ENCODE measurements at regions not wholly inside any gene's neighbourhood (a gene's known extent, or its start where the extent isn't known, plus 50 kb on each side); places are given as distances from the start of the nearest gene placed in this dataset.
A peak's percentile ranks its signal among the peaks of the same experiment; 100 is the strongest.

DNA sequence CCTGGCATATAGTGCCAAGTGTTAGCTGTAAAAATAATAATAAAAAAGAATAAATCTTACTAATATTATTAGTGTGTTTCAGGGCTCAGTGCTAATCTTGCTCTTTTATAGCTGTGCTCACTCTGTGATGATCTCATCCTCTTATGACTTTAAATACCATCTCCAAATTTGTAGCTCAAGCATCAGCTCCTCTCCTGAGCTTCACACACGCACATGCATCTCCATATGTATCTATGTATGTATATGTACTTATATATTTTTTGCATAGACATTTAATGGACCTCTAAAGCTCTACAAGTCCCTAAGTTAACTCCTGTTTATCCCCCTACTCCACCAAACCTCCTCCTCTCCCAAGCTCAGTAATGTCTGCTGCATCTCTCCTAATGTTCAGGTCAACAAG lies 170.8 kb upstream of the NR3C1 start:
- H2AFZ ChIP-seq (ENCODE audit: low read length, unreplicated experiment) = no peak overlapping the region
- H3K27ac ChIP-seq (ENCODE audit: low read depth, low read length) = no peak overlapping the region
- H3K4me1 ChIP-seq (ENCODE audit: control insufficient read depth, insufficient read depth, low read length, unreplicated experiment) = peaks cover 21% of the 10 kb centered on the region
- no peak overlapping the region for H3K4me3 ChIP-seq (ENCODE audit: low read depth, low read length)
- H3K36me3 ChIP-seq (ENCODE audit: insufficient read depth, low read length) = no peaks in the 10 kb centered on the region
- no peaks in the 10 kb centered on the region for H3K79me2 ChIP-seq (ENCODE audit: control insufficient read depth, insufficient read depth, low read length, unreplicated experiment)
- no peaks in the 10 kb centered on the region for H3K27me3 ChIP-seq (ENCODE audit: insufficient read depth, low read length)

DNA sequence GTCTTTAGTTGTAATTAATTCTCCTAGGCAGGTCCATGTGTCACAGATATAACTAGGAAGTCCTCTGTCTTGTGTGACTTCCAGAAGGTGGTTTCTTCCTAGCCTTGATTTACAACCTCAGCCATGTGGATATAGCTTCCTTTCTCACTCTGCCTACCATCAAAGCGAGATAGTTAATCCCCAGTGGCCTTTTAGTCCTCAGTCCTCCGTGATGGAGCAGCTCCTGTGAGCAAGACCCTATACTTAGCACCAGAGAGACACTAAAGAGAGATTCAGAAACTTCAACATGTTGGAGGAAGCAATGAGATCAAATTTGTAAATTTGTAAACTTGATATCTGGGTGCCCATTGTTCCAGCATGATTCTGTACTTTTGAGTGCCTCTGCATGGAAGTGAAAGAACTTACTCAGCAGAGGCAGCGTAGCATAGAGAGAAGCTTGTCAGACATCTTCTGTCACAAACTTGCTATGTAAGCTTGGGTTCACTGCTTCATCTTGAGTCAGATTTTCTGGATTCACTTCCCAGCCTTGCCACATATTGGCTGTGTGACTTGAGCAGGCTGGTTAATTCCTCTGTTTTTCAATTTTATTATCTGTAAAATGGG lies 170.2 kb upstream of the NR3C1 start:
- Histone ChIP-seq H3K79me2 (ENCODE audit: control insufficient read depth, insufficient read depth, low read length, unreplicated experiment) (no peaks in the 10 kb centered on the region), H3K4me3 (ENCODE audit: low read depth, low read length) (no peak overlapping the region), H3K36me3 (ENCODE audit: insufficient read depth, low read length) (no peaks in the 10 kb centered on the region), H3K27ac (ENCODE audit: low read depth, low read length) (no peak overlapping the region), H3K4me1 (ENCODE audit: control insufficient read depth, insufficient read depth, low read length, unreplicated experiment) (peaks cover 26% of the 10 kb centered on the region), H3K27me3 (ENCODE audit: insufficient read depth, low read length) (no peaks in the 10 kb centered on the region), H2AFZ (ENCODE audit: low read length, unreplicated experiment) (no peak overlapping the region)

DNA sequence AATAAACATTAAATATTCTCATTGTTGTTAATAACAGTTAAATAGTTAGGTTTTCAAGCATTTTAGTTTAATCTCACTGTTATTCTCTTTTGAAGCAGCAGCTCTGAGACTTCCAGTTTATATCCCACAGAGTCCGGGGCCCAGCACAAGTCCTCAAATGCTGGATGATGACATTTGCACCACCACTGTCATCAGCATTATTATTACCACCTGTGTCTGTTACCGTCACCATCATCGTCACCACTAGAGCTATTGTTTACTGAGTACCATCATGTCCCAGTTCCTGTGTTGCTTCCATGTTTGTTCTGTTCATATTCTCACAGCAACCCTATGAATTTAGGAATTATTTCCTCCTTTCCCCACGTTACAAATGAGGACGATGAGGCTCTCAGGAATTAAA lies 169.2 kb upstream of the NR3C1 start:
- Histone ChIP-seq H3K4me1 (ENCODE audit: control insufficient read depth, insufficient read depth, low read length, unreplicated experiment) (peaks cover 27% of the 10 kb centered on the region), H2AFZ (ENCODE audit: low read length, unreplicated experiment) (no peak overlapping the region), H3K79me2 (ENCODE audit: control insufficient read depth, insufficient read depth, low read length, unreplicated experiment) (no peaks in the 10 kb centered on the region), H3K4me3 (ENCODE audit: low read depth, low read length) (no peak overlapping the region), H3K27me3 (ENCODE audit: insufficient read depth, low read length) (no peaks in the 10 kb centered on the region), H3K36me3 (ENCODE audit: insufficient read depth, low read length) (no peaks in the 10 kb centered on the region), H3K27ac (ENCODE audit: low read depth, low read length) (no peak overlapping the region)

DNA sequence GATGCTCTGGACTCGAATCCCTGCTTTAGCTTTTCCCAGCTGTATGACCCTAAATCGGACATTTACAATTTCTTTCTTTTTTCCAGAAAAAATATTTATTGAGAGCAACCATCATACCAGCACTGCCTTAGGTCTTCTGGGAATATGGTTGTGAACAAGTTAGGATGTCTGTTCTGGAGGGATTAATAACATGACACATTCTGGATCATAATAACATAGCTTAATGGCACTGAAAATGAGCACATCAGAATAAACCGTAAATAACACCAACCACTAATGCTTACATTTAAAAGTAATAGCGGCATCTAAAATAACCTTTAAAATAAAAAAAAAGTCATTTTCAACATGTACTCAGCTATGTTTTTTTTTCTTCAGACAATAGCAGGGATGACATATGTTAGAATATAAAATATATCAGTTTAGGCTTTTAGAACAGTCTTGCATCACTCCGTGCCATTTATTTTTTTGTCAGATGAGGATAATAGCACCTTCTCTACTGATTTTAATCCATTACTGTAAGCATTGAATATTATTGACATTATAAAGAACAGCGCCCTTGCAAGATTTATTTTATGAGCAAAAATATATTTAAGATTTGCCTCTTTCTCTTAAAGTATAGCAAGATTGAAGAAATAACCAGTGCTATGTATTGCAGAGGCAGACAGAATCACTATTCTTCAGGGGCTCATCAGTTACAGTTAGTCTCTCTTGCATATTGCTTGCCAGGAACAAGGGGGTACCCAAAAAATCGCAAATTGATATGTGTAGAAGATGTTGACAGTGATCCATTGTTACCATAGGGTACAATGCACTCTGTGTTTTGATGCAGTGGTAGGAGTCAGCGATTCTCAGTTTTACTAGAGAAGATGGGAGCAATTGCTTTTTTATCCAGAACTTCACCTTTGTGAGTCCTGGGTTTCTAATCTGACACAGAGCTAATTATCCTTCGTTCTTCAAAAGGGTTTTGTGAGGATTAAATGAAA lies 168.4 kb upstream of the NR3C1 start:
- Histone ChIP-seq H2AFZ (ENCODE audit: low read length, unreplicated experiment) (no peak overlapping the region), H3K4me1 (ENCODE audit: control insufficient read depth, insufficient read depth, low read length, unreplicated experiment) (peaks cover 20% of the 10 kb centered on the region), H3K79me2 (ENCODE audit: control insufficient read depth, insufficient read depth, low read length, unreplicated experiment) (no peaks in the 10 kb centered on the region), H3K27ac (ENCODE audit: low read depth, low read length) (no peak overlapping the region), H3K4me3 (ENCODE audit: low read depth, low read length) (no peak overlapping the region), H3K27me3 (ENCODE audit: insufficient read depth, low read length) (no peaks in the 10 kb centered on the region), H3K36me3 (ENCODE audit: insufficient read depth, low read length) (no peaks in the 10 kb centered on the region)

DNA sequence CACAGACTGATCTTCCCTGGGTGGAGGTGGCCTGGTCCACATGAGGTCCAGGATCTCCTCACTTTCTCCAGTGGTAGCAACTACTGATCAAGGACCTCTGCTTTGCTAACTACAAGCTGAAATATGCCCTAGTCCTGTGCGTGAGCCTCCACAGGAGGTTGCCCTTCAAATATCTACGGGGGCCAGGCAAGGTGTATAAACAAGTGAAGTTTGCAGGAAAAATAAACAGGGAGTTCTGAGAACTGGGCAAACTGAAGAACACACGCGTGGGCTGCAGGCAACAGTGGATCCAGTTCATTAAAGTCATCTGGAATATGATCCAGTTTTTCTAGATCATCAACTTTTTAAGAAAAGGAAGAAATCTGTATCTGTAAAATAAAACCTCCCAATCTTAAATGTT lies 167.5 kb upstream of the NR3C1 start:
- Histone ChIP-seq H2AFZ (ENCODE audit: low read length, unreplicated experiment) (no peak overlapping the region), H3K36me3 (ENCODE audit: insufficient read depth, low read length) (no peaks in the 10 kb centered on the region), H3K27me3 (ENCODE audit: insufficient read depth, low read length) (no peaks in the 10 kb centered on the region), H3K79me2 (ENCODE audit: control insufficient read depth, insufficient read depth, low read length, unreplicated experiment) (no peaks in the 10 kb centered on the region), H3K4me3 (ENCODE audit: low read depth, low read length) (no peak overlapping the region), H3K27ac (ENCODE audit: low read depth, low read length) (no peak overlapping the region), H3K4me1 (ENCODE audit: control insufficient read depth, insufficient read depth, low read length, unreplicated experiment) (peaks cover 13% of the 10 kb centered on the region)

DNA sequence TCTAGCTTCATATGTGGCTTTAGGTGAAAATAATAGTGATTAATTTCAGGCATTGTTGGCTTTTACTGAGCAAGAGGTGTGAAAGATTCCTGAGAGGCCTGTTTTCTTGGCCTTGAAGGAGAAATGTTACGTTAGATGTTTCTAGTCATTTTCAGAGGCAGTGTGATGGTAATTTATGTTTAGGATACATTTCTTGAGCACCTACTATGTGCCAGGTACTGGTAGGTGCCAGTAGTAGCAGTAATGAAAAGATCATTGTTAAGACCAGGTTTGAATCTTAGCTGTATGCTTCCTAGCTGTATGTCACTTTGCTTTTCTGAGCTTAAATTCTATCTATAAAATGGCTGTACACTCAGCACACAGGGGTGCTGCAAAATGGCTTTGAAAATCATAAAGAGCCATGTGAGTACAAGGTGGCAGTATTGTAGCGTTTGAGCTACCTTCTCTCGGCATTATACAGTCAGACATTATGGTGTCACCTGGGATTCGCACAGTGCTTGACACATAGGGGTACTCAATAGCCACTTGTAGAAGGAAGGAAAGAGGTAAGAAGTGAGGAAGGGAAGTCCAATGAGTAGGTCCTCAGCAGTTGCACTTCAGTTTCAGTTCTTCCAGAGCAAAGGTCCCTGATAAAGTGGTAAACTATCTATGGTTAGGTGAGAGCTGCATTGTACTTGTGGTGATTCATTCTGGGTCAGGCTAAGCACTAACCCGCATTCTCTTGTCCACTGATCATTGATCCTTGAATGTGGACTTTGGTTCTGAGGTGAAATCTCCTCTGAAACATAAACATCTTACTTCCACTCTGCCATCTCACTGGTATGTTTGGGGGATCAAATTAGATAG lies 166.5 kb upstream of the NR3C1 start:
- no peaks in the 10 kb centered on the region for H3K79me2 ChIP-seq (ENCODE audit: control insufficient read depth, insufficient read depth, low read length, unreplicated experiment)
- peak overlapping the region; percentile 24; the same call in 1 of the 2 replicates for H3K27ac ChIP-seq (ENCODE audit: low read depth, low read length)
- H3K4me1 ChIP-seq (ENCODE audit: control insufficient read depth, insufficient read depth, low read length, unreplicated experiment) = peaks cover 13% of the 10 kb centered on the region
- H3K36me3 ChIP-seq (ENCODE audit: insufficient read depth, low read length) = no peaks in the 10 kb centered on the region
- no peak overlapping the region for H3K4me3 ChIP-seq (ENCODE audit: low read depth, low read length)
- H3K27me3 ChIP-seq (ENCODE audit: insufficient read depth, low read length) = no peaks in the 10 kb centered on the region
- no peak overlapping the region for H2AFZ ChIP-seq (ENCODE audit: low read length, unreplicated experiment)

DNA sequence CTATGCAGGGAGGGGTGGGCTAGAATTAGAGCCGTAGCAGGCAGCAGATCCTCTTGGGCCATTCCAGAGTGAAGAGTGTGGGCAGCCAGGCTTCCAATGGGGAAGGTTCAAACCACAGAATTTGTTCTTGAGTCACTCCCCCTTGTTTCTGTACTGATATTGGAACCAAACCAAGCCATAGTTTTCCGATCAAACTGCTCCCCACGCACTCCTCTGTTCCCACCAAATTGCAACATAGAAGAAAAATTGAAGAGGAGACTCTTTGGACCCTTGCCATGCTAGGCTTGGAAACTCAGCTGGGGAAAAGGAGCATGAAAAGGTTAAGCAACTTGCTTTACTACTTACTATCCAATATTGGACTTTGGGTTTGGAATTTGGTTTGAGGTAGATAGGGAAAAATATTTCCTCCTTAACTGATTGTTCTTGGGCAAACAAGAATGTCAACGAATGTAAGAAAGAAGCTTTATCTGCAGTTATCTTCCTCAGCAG lies 165.8 kb upstream of the NR3C1 start:
- Histone ChIP-seq H3K27ac (ENCODE audit: low read depth, low read length) (peak overlapping the region; percentile 24; the same call in 1 of the 2 replicates), H3K27me3 (ENCODE audit: insufficient read depth, low read length) (no peaks in the 10 kb centered on the region), H3K4me3 (ENCODE audit: low read depth, low read length) (no peak overlapping the region), H3K36me3 (ENCODE audit: insufficient read depth, low read length) (no peaks in the 10 kb centered on the region), H3K4me1 (ENCODE audit: control insufficient read depth, insufficient read depth, low read length, unreplicated experiment) (peaks cover 13% of the 10 kb centered on the region), H3K79me2 (ENCODE audit: control insufficient read depth, insufficient read depth, low read length, unreplicated experiment) (no peaks in the 10 kb centered on the region), H2AFZ (ENCODE audit: low read length, unreplicated experiment) (no peak overlapping the region)

DNA sequence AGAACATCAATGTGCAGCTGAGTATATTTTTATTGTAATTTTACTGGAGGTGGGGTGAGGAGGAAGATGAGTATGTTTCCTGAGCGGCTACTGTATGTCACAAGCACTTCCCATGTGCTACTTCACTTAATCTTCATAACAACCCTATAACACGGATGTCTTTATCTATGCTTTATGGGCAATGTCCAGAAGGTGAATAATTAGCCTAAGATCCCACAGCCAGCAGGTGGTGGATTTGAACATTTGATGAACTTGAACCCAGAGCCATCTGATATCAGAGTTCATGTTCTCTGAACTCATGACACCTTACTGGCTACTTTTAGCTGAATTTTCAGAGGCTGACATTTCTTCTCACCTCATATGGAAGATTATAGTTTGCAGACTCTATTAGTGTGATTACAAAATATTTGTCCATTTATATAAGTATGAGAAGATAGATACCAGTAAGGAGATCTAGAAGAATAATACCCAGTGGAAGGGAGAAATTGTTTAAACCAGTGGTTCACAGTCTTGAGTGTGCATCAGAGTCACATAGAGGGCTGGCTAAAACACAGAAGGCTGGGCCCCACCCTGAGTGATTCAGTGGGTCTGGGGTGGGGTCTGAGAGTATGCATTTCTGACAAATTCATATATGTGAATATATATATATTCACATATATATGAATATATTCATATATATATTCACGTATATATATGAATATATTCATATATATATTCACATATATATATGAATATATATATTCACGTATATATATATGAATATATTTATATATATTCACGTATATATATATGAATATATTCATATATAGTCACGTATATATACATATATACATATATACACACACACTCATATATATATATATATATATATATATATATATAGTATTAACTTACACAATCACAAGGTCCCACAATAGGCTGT lies 164.4 kb upstream of the NR3C1 start:
- no peak overlapping the region for H3K4me3 ChIP-seq (ENCODE audit: low read depth, low read length)
- peaks cover 19% of the 10 kb centered on the region for H3K4me1 ChIP-seq (ENCODE audit: control insufficient read depth, insufficient read depth, low read length, unreplicated experiment)
- H3K79me2 ChIP-seq (ENCODE audit: control insufficient read depth, insufficient read depth, low read length, unreplicated experiment) = no peaks in the 10 kb centered on the region
- no peaks in the 10 kb centered on the region for H3K36me3 ChIP-seq (ENCODE audit: insufficient read depth, low read length)
- no peak overlapping the region for H2AFZ ChIP-seq (ENCODE audit: low read length, unreplicated experiment)
- no peak overlapping the region for H3K27ac ChIP-seq (ENCODE audit: low read depth, low read length)
- H3K27me3 ChIP-seq (ENCODE audit: insufficient read depth, low read length) = no peaks in the 10 kb centered on the region

DNA sequence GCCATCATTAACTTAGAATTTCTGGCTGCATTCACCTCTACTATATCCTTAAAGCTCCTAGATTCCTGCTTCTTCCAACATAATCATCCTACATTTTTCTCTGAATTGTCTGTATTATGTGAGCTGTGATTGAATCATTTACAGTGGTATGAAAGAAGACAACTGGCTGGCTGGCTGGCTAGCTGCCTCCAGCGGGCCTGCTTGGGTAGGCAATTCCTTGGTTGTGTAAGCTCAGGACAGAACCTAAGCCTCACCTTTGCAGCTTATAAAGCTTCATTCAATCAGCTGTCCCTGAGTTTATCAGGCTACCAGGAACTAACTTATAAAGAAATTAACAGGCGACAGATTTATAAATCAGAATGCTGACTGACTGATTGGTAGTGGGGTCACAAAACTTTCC lies 162.7 kb upstream of the NR3C1 start:
- no peaks in the 10 kb centered on the region for H3K36me3 ChIP-seq (ENCODE audit: insufficient read depth, low read length)
- H3K4me3 ChIP-seq (ENCODE audit: low read depth, low read length) = no peak overlapping the region
- H3K27ac ChIP-seq (ENCODE audit: low read depth, low read length) = no peak overlapping the region
- no peaks in the 10 kb centered on the region for H3K27me3 ChIP-seq (ENCODE audit: insufficient read depth, low read length)
- no peak overlapping the region for H2AFZ ChIP-seq (ENCODE audit: low read length, unreplicated experiment)
- no peaks in the 10 kb centered on the region for H3K79me2 ChIP-seq (ENCODE audit: control insufficient read depth, insufficient read depth, low read length, unreplicated experiment)
- H3K4me1 ChIP-seq (ENCODE audit: control insufficient read depth, insufficient read depth, low read length, unreplicated experiment) = peaks cover 25% of the 10 kb centered on the region

Measured in ACC112 (cell line).